ENCODE measurements at regions not wholly inside any gene's neighbourhood (a gene's known extent, or its start where the extent isn't known, plus 50 kb on each side); places are given as distances from the start of the nearest gene placed in this dataset.

- no peak for TF ChIP-seq CTCF (IDR thresholded peaks at IDR 0.05)
- Histone ChIP-seq H3K27me3 (no peaks in the 10 kb centered on the region), H3K36me3 (no peaks in the 10 kb centered on the region), H3K9me3 (no peaks in the 10 kb centered on the region), H3K27ac (no peak overlapping the region), H3K4me3 (no peak overlapping the region), H3K4me1 (no peaks in the 10 kb centered on the region)
- DNase-seq = no peak
- intact Hi-C loops (cut with DNase I) = no loop called here
- ATAC-seq = no peak
These were observed 2030.6 kb upstream of the NUDT12 start for GRCh38 chr5:105593011-105593760.

- no peak for ATAC-seq
- intact Hi-C loops (cut with DNase I) = no loop called here
These were observed 2025.5 kb upstream of the NUDT12 start for GRCh38 chr5:105587963-105588662.

GRCh38 chr5:105581988-105582690 lies 2019.5 kb upstream of the NUDT12 start:
- intact Hi-C loops (cut with DNase I) = no loop called here
- no peaks in the 10 kb centered on the region for H3K4me1 ChIP-seq
- no peak for DNase-seq
- H3K9me3 ChIP-seq = no peaks in the 10 kb centered on the region
- H3K4me3 ChIP-seq = no peak overlapping the region
- H3K36me3 ChIP-seq = no peaks in the 10 kb centered on the region
- no peak for TF ChIP-seq CTCF (IDR thresholded peaks at IDR 0.05)
- H3K27ac ChIP-seq = no peak overlapping the region
- no peak for ATAC-seq
- no peaks in the 10 kb centered on the region for H3K27me3 ChIP-seq

More at GRCh38 chr5:105587963-105588662, 2025.5 kb upstream of the NUDT12 start:
- no peak for DNase-seq
- Histone ChIP-seq H3K9me3 (no peaks in the 10 kb centered on the region), H3K27me3 (no peaks in the 10 kb centered on the region), H3K4me3 (no peak overlapping the region), H3K4me1 (no peaks in the 10 kb centered on the region), H3K36me3 (no peaks in the 10 kb centered on the region), H3K27ac (no peak overlapping the region)
- no peak for TF ChIP-seq CTCF (IDR thresholded peaks at IDR 0.05)

GRCh38 chr5:105573575-105573974 lies 2011.0 kb upstream of the NUDT12 start:
- no peak overlapping the region for H3K27ac ChIP-seq
- ATAC-seq = no peak
- no peak for DNase-seq
- intact Hi-C loops (cut with DNase I) = no loop called here
- H3K4me1 ChIP-seq = no peaks in the 10 kb centered on the region
- no peaks in the 10 kb centered on the region for H3K36me3 ChIP-seq
- no peaks in the 10 kb centered on the region for H3K9me3 ChIP-seq
- no peak overlapping the region for H3K4me3 ChIP-seq
- TF ChIP-seq CTCF (IDR thresholded peaks at IDR 0.05) = no peak
- no peaks in the 10 kb centered on the region for H3K27me3 ChIP-seq

GRCh38 chr5:105565531-105565930 lies 2002.9 kb upstream of the NUDT12 start:
- H3K36me3 ChIP-seq = no peaks in the 10 kb centered on the region
- H3K27ac ChIP-seq = no peak overlapping the region
- ATAC-seq = no peak
- DNase-seq = no peak
- intact Hi-C loops (cut with DNase I) = no loop called here
- H3K9me3 ChIP-seq = no peaks in the 10 kb centered on the region
- no peaks in the 10 kb centered on the region for H3K27me3 ChIP-seq
- no peak for TF ChIP-seq CTCF (IDR thresholded peaks at IDR 0.05)
- no peaks in the 10 kb centered on the region for H3K4me1 ChIP-seq
- no peak overlapping the region for H3K4me3 ChIP-seq
